ENCODE measurements at regions not wholly inside any gene's neighbourhood (a gene's known extent, or its start where the extent isn't known, plus 50 kb on each side); places are given as distances from the start of the nearest gene placed in this dataset.

DNA sequence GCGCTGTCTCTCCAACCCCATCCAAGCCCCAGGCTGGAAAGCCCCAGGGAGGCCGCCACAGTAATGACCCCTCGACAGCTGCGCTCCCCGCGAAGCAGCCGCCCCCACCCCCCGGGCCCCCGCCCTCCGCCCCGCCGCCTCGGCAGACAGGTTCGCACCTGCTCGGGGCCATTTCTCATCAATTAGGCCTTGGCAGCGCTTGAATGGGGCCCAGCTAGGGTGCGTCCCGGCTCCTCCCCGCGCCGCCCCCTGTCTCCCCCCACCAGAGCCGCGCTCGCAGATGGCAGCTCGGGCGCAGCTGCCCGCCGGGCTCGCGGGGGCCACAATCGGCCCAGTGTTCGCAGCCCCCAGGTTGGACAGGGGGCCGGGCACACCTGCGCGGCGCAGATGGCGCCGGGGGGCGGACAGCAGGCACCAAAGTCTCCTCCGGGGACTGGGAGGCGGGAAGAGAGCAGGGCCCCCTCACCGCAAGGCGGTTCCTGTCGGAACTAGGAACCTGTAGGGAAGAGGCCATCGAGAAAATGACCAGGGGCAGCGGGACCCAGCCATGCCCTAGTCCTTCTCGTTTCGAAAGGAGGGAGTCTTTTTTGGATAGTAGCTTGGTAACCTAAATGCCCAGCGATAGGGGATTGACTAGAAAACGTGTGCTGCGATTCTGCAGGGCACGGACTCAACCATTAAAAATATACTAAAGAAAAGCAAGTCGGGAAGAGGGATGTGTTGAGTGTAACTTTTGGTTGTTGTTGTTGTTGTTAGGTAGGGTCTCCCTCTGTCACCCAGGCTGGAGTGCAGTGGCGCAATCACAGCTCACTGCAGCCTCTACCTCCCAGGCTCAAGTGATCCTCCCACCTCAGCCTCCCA is 83.2 kb upstream of the EYA2 start:
- no peak for DNase-seq (ENCODE audit: low spot score)

DNA sequence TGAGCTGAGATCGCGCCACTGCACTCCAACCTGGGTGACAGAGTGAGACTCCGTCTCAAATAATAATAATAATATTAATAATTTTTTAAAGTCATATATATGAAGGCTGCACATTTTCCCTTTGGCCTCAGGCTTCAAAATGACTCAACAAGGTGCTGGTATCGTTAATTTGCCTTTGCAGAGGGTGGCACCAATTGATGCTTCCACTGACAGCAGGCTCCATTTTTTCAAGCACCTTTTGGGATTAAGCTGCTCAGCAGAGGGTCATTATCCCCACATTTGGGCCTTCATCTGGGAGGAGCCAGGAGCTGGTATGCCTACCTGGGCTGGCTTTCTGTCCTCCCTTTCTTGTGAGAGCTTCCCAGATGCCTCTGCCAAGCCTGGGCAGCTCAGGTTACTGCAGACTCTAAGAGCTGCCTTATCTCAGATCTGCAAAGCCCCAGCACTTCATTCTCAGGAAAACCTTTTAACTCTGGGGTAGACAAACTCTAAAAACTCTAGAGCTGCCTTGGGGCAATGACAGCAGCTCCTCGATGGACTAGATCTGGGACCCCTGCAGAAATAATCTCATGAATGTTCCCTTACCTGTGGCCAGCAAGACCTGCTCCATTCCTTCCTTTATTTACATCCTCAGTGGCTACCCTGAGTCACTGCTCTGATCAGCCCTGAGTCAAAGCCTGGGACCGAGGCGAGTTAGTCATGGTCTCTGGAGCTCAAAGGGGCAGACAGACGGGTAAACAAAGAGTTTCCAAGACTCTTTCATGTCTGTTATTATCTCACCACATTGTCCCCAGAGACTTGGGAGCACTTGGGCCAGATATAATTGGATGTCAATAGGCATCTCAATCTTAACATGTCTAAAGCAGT is 80.0 kb upstream of the EYA2 start:
- peak; percentile 80 for DNase-seq (ENCODE audit: low spot score)

- no peak for DNase-seq (ENCODE audit: low spot score)
Measured at GRCh38 chr20:46816097-46816496, 78.5 kb upstream of the EYA2 start.

GRCh38 chr20:46816886-46817638 is 77.6 kb upstream of the EYA2 start:
- DNase-seq (ENCODE audit: low spot score) = no peak

DNA sequence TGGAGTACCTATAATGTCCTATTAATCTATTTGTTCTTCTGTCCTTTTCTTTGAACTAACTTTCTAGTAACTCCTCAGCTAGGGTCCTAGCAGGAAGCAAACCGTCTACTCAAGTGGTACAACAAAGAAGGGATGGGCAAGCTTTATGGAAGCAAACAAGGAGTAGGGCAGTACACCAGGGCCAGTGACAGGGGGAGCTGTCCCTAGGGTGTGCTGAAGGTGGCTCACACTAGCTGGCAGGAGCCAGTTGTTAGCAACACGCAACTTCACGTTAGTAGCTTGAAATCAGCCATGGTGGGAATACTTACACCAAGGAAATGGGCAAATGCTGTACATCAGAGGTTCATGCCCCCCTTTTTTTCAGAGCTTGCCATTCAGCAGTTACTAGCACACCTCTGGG is 74.0 kb upstream of the EYA2 start:
- no peak for DNase-seq (ENCODE audit: low spot score)

DNA sequence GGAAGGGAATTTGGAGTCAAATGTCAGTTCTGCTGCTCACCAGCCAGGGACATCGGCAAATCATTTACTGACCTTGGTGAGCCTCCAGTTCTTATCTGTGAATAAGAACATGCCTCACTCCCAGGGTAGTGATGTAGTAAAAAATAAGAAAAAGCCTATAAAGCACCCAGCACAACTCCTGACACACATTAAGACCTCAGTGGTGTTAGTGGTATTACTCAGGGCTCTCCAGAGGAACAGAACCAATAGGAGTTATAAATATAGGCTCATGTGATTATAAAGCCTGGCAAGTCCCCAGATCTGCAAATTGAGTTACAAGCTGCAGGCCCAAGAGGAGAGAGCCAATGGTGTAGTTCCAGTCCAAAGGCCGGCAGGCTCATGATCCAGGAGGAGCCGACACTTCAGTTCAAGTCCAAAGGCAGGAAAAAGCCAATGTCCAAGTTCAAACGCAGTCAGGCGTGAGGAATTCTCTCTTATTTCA is 71.3 kb upstream of the EYA2 start:
- DNase-seq (ENCODE audit: low spot score) = no peak

GRCh38 chr20:46823753-46824152 is 70.9 kb upstream of the EYA2 start:
- DNase-seq (ENCODE audit: low spot score) = no peak

GRCh38 chr20:46826343-46826984 is 68.2 kb upstream of the EYA2 start:
- DNase-seq (ENCODE audit: low spot score) = peak; percentile 30

DNA sequence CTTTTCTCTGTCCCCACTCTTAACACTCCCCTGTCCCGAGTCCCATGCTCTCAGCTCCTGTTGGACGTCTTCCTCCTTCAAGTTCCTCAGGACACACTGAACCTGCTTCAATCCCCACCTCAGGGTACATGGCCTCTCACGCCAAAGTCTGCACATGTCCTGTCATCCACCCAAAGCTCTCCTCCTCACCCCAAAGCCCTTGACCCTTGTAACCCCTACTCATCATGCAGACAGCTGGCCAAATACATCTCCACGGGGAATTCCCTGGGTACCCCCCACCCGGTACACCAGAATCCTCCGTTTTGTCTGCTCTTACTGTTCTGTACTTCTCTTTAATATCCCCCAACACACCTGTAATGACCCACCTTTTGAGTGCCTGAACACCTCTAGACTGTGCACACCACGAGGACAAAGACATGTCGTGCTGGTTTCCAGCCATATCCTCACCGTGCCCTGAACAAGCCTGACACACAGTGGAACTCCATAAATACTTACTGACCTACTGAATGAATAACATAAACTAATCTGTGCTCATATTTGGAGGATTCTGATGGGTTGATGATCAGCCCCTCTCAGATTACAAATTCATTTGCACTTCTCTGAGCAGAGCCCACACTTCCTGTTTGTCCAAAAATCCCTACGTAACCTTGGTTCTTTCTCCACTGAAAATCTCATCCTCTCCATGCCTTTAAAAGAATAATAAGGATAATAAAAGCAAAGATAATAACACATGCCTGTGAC is 66.8 kb upstream of the EYA2 start:
- no peak for DNase-seq (ENCODE audit: low spot score)

- DNase-seq (ENCODE audit: low spot score) = peak; percentile 68
Measured at GRCh38 chr20:46828471-46828870, 66.2 kb upstream of the EYA2 start.

DNA sequence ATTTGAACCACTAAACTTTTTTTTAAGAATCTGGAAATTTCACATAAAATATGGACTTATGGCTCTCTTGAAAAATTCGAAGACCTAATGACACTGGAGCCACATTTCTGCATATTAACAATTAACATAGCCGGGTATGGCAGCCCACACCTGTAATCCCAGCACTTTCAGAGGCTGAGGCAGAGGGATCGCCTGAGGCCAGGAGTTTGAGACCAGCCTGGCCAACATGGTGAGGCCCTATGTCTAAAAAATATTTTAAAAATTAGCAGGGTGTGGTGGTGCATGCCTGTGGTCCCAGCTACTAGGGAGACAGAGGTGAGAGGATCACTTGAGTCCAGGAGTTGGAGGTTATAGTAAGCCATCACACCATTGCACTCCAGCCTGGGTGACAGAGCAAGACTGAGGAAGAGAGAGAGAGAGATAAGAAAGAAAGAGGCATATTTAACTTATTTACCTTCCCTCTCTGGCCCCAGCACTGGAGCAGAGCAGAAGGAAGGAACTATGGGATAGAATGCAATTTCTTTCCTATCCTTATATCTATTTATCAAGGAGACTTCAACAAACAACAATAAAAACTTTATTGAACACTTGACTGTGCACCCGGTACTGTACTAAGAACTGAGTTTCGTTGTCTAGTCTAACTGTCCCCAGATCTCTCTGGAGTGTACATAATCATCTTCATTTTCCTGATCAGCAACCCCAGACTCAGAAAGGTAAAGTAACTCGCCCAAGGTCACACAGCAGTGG is 63.6 kb upstream of the EYA2 start:
- no peak for DNase-seq (ENCODE audit: low spot score)

- DNase-seq (ENCODE audit: low spot score) = no peak
Measured at GRCh38 chr20:46831633-46832011, 63.0 kb upstream of the EYA2 start.

- no peak for DNase-seq (ENCODE audit: low spot score)
Measured at GRCh38 chr20:46832555-46832954, 62.1 kb upstream of the EYA2 start.

- no peak for DNase-seq (ENCODE audit: low spot score)
Measured at GRCh38 chr20:46833360-46833759, 61.3 kb upstream of the EYA2 start.

DNA sequence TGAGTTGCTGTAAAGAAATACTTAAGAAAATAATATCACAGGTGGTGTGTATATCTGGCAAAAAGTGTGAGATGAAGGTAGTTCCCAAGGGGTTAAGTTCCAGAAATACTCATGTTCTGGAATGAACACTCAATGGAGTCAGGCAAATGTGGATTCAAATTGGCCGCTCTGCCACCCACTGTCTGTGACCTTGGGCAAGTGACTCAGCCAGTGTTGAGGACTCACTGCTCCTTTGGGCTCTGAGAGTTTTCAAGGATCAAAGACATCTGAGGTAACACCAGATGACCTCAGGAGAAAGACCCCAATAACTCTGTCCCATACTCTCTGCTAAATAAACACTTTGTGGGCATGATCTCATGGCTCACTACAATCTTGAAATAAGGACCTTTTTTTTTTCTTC is 59.2 kb upstream of the EYA2 start:
- peak; percentile 16 for DNase-seq (ENCODE audit: low spot score)

DNA sequence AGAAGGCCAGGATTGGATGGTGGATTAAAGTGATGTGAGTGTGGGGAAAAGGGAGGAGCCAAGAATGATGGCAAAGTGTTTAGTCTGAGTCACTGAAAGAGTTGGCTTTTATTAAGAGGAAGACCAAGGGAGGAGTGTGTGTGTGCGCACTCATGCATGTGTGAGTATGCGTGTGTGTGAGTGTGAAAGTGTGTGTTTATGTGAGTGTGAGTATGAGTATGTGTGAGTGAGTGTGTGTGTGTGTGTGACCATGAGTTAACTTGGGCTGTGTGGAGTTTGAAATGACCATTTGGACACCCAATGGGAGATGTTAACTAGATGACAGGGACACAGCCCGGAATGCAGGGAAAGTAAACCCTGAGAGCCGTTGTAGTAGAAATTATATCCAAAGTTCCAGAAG is 57.6 kb upstream of the EYA2 start:
- no peak for DNase-seq (ENCODE audit: low spot score)

- no peak for DNase-seq (ENCODE audit: low spot score)
Measured at GRCh38 chr20:46838011-46838410, 56.6 kb upstream of the EYA2 start.

DNA sequence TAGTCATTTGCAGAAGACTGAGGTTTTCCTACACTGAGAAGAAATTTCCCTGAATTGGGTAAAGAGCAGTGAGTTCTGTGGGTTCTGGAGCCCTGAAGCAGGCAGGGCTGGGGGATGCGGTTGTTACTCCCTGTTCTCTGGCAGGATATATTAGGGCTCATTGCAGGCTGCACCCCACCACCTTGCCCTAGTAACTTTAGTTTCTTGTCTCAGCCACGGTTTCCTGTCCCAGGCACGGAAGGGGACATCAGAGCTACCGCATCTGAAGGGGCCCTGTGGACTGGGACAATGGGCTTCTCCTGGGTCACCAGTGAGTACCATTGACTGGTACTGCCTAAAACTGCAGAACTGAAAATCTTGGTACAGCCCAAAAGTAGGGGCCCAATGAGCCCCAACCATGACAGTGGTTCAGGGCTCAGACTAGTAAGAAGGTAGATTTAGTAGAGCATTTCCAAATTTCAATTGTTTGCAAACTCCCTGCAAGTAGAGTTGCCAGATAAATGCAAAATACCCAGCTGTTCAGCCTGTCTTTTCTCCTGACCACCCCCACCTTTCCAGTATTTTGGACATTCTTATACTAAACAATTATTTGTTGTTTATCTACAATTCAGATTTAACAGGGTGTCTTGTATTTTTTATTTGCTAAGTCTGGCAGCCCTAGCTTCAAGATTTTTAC is 54.5 kb upstream of the EYA2 start:
- no peak for DNase-seq (ENCODE audit: low spot score)
